CD4-positive, alpha-beta T cell (primary cell): ENCODE measurements at regions not wholly inside any gene's neighbourhood (a gene's known extent, or its start where the extent isn't known, plus 50 kb on each side); places are given as distances from the start of the nearest gene placed in this dataset.
"Not testable (repeated sequence)": the region's sequence is repeated elsewhere in the genome, so short reads cannot be mapped to it uniquely, and the experiment has no call there.

Source experiments
- ATAC-seq: fragments of 200-7000 bp; cut with Tn5 transposase; one replicate; pipeline ENCODE4 v1.10.0; 2022; ENCODE audit warnings: mild to moderate bottlenecking; ENCODE audit not compliant: poor library complexity
- CTCF ChIA-PET: fragments of 350-600 bp; sonication (Branson Sonifier 250); formaldehyde crosslinking; loops from one replicate; lab custom pipeline; 2021; ENCODE audit warnings: antibody characterized with exemption, inconsistent platforms; lab: Charles Lee
- POLR2A ChIA-PET: fragments of 350-600 bp; sonication (Branson Sonifier 250); formaldehyde crosslinking; loops from one replicate; lab custom pipeline; 2021; ENCODE audit warnings: antibody characterized with exemption, inconsistent platforms; lab: Charles Lee
- DNase-seq, 14 experiments: peaks; one replicate each; pipeline ENCODE4 v3.0.0-alpha.2; 2013 to 2020; ENCODE audit warnings: mixed read lengths in 2 of 14
- H3K27ac ChIP-seq, 2 donors: one replicate each; pipeline versions ENCODE4 v1.5.1 to v1.7.0; 2013; ENCODE audit warnings: low read length in 2 of 2, low read depth in 1 of 2, mild to moderate bottlenecking in 1 of 2
- H3K27me3 ChIP-seq, 2 experiments: 1 replicate in 1 of 2; 2 replicates in 1 of 2; pipeline versions ENCODE4 v1.6.1 to v1.7.0; 2013; ENCODE audit warnings: low read length in 2 of 2, control low read depth in 1 of 2, mild to moderate bottlenecking in 1 of 2, moderate library complexity in 1 of 2; ENCODE audit not compliant: insufficient read depth in 2 of 2, control insufficient read depth in 1 of 2
- H3K36me3 ChIP-seq: one replicate; pipeline ENCODE4 v1.6.1; 2013; ENCODE audit warnings: low read length, control low read depth; ENCODE audit not compliant: insufficient read depth
- H3K4me1 ChIP-seq: one replicate; pipeline ENCODE4 v1.6.1; 2013; ENCODE audit warnings: low read length, control low read depth; ENCODE audit not compliant: insufficient read depth
- H3K4me3 ChIP-seq: one replicate; pipeline ENCODE4 v1.5.1; 2013; ENCODE audit warnings: mild to moderate bottlenecking, low read length, moderate library complexity
- H3K9me3 ChIP-seq, 2 experiments: 1 replicate in 1 of 2; 2 replicates in 1 of 2; pipeline versions ENCODE4 v1.6.1 to v1.7.0; 2013; ENCODE audit warnings: low read length in 2 of 2, mild to moderate bottlenecking in 2 of 2, control low read depth in 1 of 2, moderate library complexity in 1 of 2; ENCODE audit not compliant: control insufficient read depth in 1 of 2, insufficient read depth in 1 of 2
- H3K27ac Mint-ChIP-seq: one replicate; pipeline ENCODE4 v1.8.0; 2020; ENCODE audit warnings: mixed read lengths
- H3K27me3 Mint-ChIP-seq: one replicate; pipeline ENCODE4 v1.8.0; 2021; ENCODE audit warnings: mixed read lengths
- H3K36me3 Mint-ChIP-seq: one replicate; pipeline ENCODE4 v1.8.0; 2021; ENCODE audit warnings: low read depth, mixed read lengths
- H3K4me1 Mint-ChIP-seq: one replicate; pipeline ENCODE4 v1.8.0; 2021; ENCODE audit warnings: low read depth, mixed read lengths
- H3K4me3 Mint-ChIP-seq: one replicate; pipeline ENCODE4 v1.8.0; 2020; ENCODE audit warnings: mild to moderate bottlenecking, mixed read lengths
- H3K9me3 Mint-ChIP-seq: one replicate; pipeline ENCODE4 v1.8.0; 2020; ENCODE audit warnings: mixed read lengths
- intact Hi-C, 2 experiments: fragments of 100-400 bp; cut with DNase I in 1 of 2; cut with micrococcal nuclease in 1 of 2; formaldehyde crosslinking; loops; one replicate each; pipeline versions ENCODE4 v1.15.1 to v1.9.0; 2023 to 2025; cut with DNase I, micrococcal nuclease

- H3K4me1 ChIP-seq, H3K36me3 Mint-ChIP-seq, H3K36me3 ChIP-seq, POLR2A ChIA-PET, H3K27ac ChIP-seq, H3K9me3 ChIP-seq, H3K4me3 ChIP-seq, H3K27me3 Mint-ChIP-seq, ATAC-seq, intact Hi-C loops, DNase-seq, H3K4me1 Mint-ChIP-seq, H3K9me3 Mint-ChIP-seq, H3K27ac Mint-ChIP-seq, CTCF ChIA-PET, H3K4me3 Mint-ChIP-seq, H3K27me3 ChIP-seq: not testable (repeated sequence)
These were observed 370.8 kb upstream of the ZNF722 start for GRCh38 chr7:63627590-63628485.

- H3K36me3 Mint-ChIP-seq, H3K4me3 ChIP-seq, H3K36me3 ChIP-seq, H3K27me3 Mint-ChIP-seq, ATAC-seq, intact Hi-C loops, H3K4me1 ChIP-seq, H3K27me3 ChIP-seq, H3K9me3 ChIP-seq, H3K27ac Mint-ChIP-seq, POLR2A ChIA-PET, H3K4me1 Mint-ChIP-seq, H3K27ac ChIP-seq, H3K9me3 Mint-ChIP-seq, H3K4me3 Mint-ChIP-seq, CTCF ChIA-PET: not testable (repeated sequence)
- DNase-seq = peak in 1 of 14 experiments; percentile 0
These were observed 369.6 kb upstream of the ZNF722 start for GRCh38 chr7:63629024-63629423.

- H3K27ac ChIP-seq, H3K9me3 ChIP-seq, H3K36me3 ChIP-seq, H3K4me1 ChIP-seq, CTCF ChIA-PET, H3K27ac Mint-ChIP-seq, H3K27me3 Mint-ChIP-seq, H3K4me3 Mint-ChIP-seq, ATAC-seq, DNase-seq, H3K36me3 Mint-ChIP-seq, H3K27me3 ChIP-seq, H3K4me1 Mint-ChIP-seq, H3K4me3 ChIP-seq, H3K9me3 Mint-ChIP-seq, POLR2A ChIA-PET, intact Hi-C loops: not testable (repeated sequence)
These were observed 362.1 kb upstream of the ZNF722 start for GRCh38 chr7:63636585-63636984.

- POLR2A ChIA-PET, H3K9me3 ChIP-seq, H3K36me3 ChIP-seq, H3K27me3 ChIP-seq, H3K9me3 Mint-ChIP-seq, H3K4me3 ChIP-seq, H3K4me1 Mint-ChIP-seq, H3K27ac ChIP-seq, H3K27me3 Mint-ChIP-seq, H3K36me3 Mint-ChIP-seq, CTCF ChIA-PET, DNase-seq, H3K27ac Mint-ChIP-seq, ATAC-seq, H3K4me3 Mint-ChIP-seq, H3K4me1 ChIP-seq, intact Hi-C loops: not testable (repeated sequence)
These were observed 333.1 kb upstream of the ZNF722 start for GRCh38 chr7:63665553-63665952.

- H3K9me3 ChIP-seq, DNase-seq, POLR2A ChIA-PET, H3K4me3 ChIP-seq, H3K4me1 ChIP-seq, ATAC-seq, H3K4me3 Mint-ChIP-seq, H3K36me3 Mint-ChIP-seq, H3K27ac ChIP-seq, H3K27me3 Mint-ChIP-seq, H3K36me3 ChIP-seq, H3K27me3 ChIP-seq, H3K4me1 Mint-ChIP-seq, CTCF ChIA-PET, H3K9me3 Mint-ChIP-seq, intact Hi-C loops, H3K27ac Mint-ChIP-seq: not testable (repeated sequence)
These were observed 307.2 kb upstream of the ZNF722 start for GRCh38 chr7:63691408-63691807.

GRCh38 chr7:63694296-63694695 is 304.4 kb upstream of the ZNF722 start:
- intact Hi-C loops, CTCF ChIA-PET, H3K4me1 ChIP-seq, H3K9me3 Mint-ChIP-seq, DNase-seq, H3K4me3 ChIP-seq, H3K27ac ChIP-seq, H3K27me3 Mint-ChIP-seq, H3K36me3 Mint-ChIP-seq, H3K4me1 Mint-ChIP-seq, POLR2A ChIA-PET, H3K36me3 ChIP-seq, H3K27me3 ChIP-seq, H3K27ac Mint-ChIP-seq, ATAC-seq, H3K9me3 ChIP-seq, H3K4me3 Mint-ChIP-seq: not testable (repeated sequence)
